Amniotic epithelial cell (primary cell): ENCODE measurements at regions not wholly inside any gene's neighbourhood (a gene's known extent, or its start where the extent isn't known, plus 50 kb on each side); places are given as distances from the start of the nearest gene placed in this dataset.

Experiments
- DNase-seq: peaks from one replicate; pipeline ENCODE4 v3.0.0-alpha.2; 2010; ENCODE audit warnings: low read depth

DNA sequence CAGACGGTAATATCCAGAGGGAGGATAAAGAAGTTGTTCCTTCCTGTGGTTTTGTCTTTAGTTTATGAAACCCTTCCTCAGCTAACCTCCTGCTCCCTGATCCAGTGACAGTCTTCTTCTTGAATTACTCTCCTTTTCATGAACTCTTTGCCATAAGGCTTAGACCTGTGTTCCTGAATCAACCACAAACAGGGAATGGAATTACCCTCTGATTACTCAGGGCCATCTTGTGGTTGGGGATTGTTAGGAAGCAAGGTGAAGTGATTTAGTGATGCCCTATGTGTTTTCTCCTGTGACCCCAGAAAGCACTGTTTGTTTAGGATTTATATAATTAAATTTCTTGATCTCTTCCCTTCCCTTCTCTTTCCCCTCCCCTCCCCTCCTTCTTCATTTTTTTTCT, 409.1 kb downstream of the TAF11L14 start:
- DNase-seq, result peak; percentile 3

DNA sequence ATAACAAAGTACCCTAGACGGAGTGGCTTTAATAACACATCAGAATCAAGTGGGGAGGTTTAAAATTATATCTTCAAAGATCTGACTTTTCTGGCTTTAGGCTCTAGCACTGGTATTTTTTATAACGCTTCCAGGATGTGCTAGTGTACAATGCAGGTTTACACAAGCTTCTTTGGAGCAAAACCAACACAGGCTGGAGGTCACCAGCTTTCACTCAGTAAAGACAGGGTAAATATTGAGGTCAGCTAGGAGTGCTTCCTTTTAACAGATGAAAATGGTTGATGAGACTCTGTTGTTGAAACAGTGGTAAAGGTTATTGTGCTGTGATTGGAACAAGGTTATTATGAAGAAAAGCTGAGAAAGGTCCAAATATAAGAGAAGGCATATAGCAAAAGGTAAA, 414.2 kb downstream of the TAF11L14 start:
- no peak for DNase-seq

DNA sequence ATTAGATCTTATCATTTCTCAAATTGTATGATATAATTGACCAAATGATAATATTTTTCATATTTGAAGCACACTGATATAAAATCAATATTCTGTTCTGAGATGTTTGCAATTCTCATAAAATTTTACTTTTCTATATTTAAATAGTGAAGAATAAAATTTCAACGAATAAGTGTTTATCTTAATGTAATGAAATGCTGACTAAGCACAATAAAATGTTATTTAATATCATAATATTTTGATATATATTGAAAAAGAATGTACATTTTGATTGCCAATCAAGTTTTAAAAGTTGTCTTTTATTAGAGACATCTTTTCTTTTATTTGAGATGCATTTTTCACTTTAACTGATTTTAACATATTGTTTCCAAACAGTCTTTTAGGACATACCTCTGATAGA, 416.1 kb downstream of the TAF11L14 start:
- DNase-seq, result no peak

DNA sequence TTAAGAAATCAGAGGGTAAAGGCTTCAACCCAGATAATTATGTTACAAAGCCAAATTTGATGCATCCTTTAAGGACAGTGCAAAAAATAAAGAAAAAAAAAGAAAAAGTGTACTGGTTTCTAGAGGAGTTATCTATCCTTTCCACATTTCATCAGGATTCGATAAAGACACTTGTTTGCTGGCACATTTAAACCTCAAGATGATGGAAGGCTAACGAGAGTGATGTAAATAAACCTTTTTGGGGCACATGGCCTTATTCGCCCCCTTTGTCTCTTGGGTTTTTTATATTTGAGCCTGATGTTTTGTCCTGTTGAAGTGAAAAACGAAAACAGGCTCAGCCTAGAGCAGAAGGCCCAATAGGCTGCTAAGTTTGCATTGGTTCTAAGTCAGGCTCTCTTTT, 416.5 kb downstream of the TAF11L14 start:
- no peak for DNase-seq

DNA sequence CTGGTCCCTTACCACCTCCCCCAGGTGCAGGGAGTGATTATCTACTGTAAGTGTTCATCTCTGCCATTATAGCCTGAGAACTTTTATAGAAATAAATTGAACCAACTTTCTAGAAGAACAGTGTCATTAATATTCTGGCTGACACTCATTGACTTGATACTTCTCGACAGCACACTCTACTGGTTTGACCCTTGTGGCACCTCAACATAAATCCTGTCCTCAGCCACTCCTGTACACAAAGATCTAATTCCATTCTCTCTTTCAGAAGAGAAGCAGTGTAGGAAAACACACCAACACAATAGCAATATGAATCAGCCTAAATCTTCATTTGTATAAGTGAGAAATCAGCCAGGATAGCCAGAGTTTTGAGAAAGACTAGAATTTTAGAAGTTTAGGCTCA, 417.7 kb downstream of the TAF11L14 start:
- no peak for DNase-seq

DNA sequence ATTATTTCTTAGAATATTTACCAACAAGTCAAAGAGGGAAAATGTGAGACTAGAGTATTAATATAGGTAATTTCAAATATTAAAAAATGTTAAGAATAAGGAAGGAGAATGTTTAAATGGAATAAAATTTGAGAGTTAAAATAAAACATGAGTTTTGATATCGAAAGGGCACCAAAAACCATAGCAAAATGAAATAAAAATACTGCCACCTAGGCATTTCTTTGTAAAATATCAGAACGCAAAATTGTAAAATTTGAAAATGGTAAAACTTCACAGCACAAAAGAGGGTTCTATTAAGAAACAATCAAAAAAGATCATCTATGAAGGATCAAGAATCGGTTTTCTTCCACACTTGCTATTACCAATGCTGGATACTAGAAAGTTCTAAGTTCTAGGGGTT, 418.3 kb downstream of the TAF11L14 start:
- no peak for DNase-seq

DNA sequence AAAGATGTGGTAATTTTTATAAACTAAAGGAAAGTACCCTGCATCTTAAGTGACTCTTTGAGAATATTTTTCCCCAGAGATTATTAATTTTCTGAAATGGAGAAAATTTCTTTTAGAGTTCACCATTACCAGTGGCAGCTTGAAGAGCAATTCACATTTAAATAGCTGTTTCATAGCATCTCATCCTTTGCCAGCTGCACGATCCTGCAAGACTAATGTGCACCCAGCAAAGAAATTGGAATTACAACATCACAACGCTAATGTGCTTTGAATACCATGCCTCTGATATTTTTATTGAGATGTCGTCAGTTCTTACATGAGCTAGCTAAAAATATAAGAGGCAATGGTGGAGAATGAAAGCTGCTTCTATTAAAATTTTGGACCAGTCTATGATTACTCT, 423.5 kb downstream of the TAF11L14 start:
- no peak for DNase-seq

DNA sequence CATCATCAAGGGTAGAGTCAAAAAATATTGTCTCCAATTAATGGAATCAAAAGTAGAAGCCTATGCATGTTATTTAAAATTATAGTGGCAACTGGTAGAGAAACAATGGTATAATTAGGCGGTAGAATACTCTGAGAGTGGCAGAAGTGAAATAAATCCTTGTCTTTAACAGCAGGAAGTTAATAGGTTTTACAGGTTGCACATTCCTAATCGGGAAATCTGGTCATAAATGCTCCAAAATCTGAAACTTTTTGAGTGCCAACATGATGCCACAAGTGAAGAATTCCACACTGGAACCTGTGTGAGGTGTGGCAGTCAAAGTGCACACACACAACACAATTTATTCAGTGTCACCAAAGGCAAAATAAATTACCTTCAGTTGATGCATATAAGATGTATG, 433.4 kb downstream of the TAF11L14 start:
- no peak for DNase-seq

DNA sequence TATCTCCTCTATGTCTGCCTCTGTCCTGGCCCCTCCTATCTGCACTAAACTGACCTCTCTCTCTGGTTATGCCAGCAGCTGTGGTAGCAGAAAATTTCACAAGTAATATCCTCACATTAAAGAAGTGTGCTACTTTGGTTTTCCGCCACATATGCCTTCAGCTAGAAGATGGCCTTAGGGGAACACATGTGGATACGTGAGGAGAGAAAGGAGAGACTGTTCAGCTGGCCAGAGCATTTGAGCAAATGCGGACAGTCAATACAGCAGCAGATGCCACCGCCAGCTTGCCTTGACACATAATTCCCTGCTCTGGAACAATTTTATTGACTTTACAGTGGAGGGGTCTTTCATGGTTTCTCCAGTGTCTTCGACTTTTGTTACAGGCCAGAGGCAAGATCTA, 434.6 kb downstream of the TAF11L14 start:
- no peak for DNase-seq

DNA sequence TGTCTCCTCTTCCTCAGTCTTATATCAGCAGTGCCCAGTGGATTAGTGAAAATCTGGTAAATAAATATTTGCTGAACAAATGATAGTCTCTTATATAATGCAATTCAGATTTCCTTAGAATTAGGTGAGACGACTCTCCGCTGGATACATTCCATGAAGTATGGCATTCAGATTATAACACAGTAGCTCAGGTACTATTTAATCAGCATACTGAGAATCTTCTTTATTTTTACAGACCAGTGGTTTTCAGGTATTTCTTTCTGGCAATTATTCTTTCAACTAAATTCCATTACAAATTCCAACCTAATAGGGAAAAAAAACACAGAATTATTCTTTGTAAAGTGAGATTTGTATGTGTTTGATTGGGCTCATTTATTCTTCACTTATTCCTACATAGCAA, 435.5 kb downstream of the TAF11L14 start:
- DNase-seq, result no peak

DNA sequence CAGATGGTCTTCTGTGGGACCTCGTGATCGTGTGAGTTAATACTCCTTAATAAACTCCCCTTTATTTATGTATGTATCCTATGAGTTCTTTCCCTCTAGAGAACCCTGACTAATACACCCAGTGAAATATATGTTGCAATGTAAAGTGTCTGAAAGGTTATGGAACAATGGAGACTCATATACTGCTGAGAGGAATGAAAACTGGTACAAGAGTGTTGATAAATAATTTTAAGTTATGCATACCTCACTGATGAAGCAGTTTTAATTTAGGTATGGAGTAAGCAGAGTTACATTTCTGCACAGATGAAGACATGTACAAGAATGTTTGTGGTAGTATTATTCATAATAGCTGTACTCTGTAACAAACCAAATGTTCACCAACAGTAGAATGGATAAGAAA, 438.3 kb downstream of the TAF11L14 start:
- DNase-seq, result no peak

DNA sequence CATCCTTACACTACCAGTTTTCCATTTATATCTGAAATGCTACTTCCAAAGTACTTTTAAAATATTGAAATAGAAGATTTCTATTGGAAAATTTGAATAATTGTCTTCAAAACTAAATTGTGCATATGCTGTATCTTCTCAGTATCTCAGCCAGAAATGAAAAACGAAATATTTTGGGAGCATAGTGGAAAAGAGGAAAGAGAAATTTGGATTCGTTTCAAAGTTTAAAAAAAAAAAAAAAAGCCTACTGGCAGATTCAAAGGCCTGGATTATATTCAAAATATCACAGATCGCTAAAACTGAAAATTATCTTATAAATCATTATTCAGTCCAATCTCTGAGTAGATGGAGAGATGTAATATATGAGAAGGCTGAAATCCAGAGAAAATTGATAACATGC, 440.7 kb downstream of the TAF11L14 start:
- no peak for DNase-seq

DNA sequence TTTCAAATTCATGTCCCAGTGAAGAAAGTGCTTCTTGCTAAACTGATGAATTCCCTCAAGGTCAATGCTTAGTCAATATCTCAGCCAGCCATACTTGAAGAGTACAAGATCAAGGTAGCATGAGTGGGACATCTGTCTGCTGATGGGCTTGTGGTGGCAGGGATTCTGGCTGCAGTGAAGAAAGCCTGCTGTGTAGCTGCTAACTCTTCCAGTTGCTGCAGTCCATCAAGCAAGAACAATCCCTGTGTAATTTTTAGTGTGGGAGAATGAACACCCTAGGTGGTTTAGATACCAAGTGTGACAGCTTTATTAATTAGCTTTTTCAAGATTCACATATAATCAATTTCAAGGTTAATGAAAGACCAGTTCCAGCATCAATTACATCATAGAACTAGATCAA, 443.9 kb downstream of the TAF11L14 start:
- DNase-seq, result no peak

DNA sequence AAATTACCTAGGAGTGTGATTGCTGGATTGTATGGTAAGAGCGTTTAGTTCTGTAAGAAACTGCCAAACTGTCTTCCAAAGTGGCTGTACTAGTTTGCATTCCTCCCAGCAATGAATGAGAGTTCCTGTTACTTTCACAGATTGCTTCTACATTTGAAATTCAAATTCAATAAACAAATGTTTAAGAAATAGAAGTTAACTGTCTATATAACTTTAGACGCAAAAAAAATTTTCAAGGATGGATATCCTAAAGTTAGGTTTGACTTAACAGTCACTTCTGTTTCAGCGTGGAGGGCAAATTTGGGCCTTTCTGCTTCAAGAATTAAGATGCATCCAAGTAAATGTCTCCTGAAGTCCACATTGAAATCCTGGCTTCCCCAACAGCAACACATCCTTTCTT, 445.6 kb downstream of the TAF11L14 start:
- no peak for DNase-seq

DNA sequence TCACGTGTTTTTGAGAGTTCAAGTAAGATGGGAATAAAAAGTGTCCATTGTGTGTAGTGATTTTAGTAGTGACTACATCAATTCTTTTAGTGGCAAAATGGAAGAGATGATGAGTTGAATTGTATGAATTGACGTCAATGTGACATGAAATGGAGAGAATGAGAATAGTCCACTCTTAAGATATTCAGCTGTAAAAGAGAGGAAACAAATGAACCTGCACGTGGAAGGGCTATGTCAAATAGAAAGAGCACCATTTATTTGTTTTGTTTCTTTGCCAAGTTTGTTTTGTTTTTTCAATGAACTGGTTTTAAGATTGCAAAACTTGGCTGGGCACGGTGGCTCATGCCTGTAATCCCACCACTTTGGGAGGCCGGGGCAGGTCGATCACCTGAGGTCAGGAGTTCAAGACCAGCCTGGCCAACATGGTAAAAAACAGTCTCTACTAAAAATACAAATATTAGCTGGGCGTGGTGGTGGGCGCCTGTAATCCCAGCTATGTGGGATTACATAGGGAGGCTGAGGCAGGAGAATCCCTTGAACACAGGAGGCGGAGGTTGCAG, 453.8 kb downstream of the TAF11L14 start:
- no peak for DNase-seq

DNA sequence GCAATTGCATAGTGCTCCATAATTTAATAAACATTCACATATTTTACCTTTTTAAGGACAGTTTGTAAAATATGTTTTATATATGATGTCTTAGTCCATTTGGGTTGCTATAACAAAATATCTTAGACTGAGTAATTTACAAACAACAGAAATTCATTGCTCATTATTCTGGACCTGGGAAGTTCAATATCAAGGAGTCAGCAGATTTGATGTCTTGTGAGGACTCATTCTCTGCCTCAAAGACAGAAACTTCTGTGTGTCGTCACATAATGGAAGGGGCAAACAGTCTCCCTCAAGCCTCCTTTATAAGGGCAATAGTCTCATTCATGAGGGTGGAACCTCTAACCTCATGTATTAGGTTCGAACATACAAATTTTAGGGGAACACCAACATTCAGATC, 455.9 kb downstream of the TAF11L14 start:
- no peak for DNase-seq

DNA sequence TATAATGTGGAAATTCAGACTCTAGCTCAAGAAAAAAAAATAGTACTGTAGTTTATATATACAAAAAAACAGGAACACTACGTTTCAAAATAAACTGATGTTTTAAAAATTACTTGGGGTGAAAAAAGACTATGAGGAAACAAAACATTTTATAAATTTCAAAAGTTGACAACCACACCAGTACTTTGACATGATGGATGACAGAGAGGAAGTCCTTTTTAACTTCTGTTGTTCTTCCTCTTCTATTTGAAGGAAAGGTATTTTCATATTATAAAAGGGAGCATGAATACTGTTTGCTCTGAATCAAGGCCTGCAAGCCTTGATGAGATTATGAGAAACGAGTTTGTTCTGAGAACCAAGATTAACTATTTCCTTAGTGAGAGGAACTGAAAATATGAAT, 456.9 kb downstream of the TAF11L14 start:
- no peak for DNase-seq

DNA sequence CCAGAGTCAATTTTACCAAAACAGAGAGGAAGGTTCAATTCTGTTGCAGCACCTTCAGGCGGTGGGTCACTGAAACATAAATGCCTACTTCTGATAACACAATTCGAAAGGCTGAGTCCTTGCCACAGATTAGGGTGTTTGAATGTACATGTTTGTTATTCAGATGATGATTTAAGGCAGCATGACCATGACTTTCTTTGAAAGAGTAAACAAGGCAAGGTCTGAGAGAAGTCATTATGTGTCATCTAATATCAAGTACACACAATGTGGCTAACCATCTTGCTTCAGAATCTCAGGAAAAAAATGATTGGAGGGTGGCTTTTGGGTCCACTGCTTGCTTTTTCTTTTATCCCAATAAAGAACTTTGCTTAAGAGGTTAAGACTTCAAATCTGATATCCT, 457.5 kb downstream of the TAF11L14 start:
- DNase-seq, result no peak

DNA sequence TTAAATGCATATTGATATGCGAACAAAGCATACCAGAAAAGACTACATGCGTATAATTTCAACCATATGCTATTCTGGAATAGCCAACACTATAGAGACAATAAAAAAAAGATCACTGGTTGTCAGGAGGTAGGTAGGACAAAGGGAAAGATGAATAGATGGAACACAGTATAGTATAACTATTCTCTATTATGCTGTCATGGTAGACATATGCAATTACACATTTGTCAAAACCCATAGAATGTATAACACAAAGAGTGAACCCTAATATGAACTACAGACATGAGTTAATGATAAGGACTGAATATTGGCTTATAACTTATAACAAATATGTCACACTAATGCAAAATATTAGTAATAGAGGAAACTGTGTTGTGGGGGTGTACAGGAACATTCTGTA, 460.8 kb downstream of the TAF11L14 start:
- no peak for DNase-seq

DNA sequence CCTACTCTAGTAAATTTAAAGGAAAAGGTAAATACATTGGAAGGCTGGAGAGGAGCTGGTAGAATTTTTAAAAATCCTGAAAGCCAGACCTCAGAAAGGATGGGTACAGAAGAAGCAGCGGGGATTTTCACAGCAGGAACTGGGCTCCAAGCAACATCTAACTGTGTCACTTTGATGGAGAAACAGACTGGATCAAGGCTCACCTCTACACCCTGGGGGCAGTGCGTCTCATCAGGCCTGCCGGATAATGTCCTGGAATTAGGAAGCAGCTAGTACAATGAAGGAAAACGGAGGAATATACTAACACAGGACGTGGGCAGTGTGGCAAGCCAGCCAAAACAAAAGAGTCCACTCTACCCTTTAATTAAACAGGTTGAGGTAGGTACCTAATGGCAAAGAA, 463.6 kb downstream of the TAF11L14 start:
- DNase-seq, result no peak

DNA sequence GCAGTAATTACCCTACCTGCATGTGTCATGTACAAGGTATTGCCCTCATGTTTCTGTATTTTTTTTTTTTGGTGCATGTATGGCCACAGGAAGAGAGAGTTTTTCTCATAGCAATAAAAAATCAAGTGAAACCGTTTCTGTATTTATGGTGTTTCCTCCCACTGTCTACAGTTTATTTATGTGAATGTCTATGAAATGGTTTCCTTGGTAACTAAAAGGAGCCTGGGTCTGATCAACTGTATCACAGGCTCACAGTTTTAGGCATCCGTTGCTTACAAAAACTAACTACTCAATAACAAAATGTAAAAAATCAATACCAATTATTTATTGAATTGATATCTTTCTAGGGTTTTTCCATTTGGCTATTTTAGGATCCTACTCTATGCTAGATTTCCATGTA, 464.4 kb downstream of the TAF11L14 start:
- DNase-seq, result no peak

DNA sequence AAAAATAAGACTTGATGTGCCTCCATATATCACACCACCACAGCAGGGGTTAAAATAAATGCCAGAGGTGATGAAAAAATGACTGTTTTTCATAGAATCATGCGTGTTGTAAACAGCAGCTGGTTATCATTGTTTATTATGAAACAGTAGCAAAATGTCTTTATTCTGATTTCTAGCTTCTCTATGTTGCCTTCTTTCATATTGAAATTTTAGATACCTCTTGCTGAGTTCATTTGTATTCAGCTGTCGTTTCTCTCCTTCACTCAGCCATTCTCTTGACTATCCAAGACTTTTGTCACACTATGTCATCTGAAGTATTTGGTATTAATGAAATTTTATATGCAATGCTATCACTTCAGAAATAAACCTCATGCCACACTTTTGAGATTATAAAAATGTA, 465.0 kb downstream of the TAF11L14 start:
- DNase-seq, result no peak

DNA sequence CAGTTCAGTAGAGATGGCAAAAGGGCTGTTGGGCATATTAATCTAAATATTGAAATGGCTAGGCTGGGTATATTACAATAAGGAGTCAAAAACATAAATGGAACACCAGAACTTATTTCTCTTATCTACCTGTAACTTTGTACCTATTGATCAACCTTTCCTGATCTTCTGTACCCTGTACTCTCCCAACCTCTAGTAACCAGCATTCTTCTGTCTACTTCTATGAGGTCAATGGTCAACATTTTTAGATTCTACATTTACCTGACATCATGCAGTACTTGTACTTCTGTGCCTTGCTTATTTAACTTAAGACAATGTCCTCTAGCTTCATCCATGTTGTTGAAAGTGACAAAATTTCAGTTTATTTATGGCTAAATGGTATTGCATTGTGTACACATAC, 467.3 kb downstream of the TAF11L14 start:
- DNase-seq, result no peak

DNA sequence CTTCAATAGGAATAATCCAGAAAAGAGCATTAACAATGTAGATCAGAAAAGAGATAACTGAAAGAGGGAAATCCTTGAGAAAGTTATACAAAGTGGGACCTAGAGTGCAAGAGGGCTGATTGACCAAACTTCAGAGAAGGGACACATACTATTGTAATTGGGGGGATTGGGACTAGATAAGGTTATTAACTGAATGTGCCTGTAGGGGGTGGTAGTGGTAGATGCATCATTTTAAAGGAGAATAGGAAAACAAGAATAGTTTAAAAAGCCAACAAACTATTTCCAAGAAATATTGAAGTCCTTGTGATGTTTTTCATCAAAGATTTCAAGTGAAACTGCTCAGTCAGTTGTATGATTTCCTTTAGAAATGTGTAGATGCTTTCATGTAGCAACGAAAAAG, 468.5 kb downstream of the TAF11L14 start:
- DNase-seq, result no peak

DNA sequence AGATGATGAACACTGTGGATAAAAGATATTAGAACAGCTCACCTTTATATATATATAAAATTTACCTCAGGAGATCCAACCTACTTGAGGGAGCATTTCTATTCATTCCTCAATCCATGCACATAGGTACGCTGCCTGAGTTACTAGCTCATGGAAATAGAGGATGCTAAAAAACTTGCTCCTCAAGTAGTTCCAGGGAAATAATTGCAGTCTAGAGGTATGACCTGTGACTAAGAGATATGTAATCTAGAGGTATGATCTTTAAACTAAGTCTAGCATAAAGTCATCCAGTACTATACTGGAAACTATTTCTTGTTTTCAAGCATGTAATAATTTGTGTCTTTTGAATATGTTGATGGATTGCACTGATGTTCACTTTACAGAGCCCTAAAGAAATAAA, 471.2 kb downstream of the TAF11L14 start:
- no peak for DNase-seq
